ENCODE measurements at regions not wholly inside any gene's neighbourhood (a gene's known extent, or its start where the extent isn't known, plus 50 kb on each side); places are given as distances from the start of the nearest gene placed in this dataset.

DNA sequence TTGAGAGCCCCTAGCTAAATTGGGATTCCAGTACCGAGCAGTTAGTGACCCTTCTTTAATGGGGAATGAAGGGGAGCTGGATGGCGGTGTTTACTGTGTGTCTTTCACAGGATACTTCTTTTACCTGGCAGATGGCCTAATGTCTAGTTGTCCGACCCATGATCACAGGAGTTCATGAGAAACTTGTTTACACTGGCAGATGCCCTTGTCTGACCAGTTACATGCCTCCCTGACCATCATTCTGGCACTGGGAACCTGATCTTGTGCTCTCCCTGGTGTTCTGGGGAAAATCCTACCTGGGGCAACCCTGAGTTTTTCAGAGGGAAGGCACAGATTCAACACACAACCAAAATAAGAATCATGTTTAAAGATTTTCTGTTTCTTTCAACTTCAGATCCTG lies 120.1 kb upstream of the SLC13A1 start:
- peaks cover 0 to 11% of the 10 kb centered on the region in 2 donors for H3K9me3 ChIP-seq
- H3K27me3 ChIP-seq, result no peaks in the 10 kb centered on the region
- no peak overlapping the region for H3K27ac ChIP-seq
- H3K4me1 ChIP-seq, result no peaks in the 10 kb centered on the region
- no peaks in the 10 kb centered on the region for H3K36me3 ChIP-seq
- no peak overlapping the region for H3K4me3 ChIP-seq
- DNase-seq (ENCODE audit: low spot score), result no peak
- TF ChIP-seq, protein P1, sequence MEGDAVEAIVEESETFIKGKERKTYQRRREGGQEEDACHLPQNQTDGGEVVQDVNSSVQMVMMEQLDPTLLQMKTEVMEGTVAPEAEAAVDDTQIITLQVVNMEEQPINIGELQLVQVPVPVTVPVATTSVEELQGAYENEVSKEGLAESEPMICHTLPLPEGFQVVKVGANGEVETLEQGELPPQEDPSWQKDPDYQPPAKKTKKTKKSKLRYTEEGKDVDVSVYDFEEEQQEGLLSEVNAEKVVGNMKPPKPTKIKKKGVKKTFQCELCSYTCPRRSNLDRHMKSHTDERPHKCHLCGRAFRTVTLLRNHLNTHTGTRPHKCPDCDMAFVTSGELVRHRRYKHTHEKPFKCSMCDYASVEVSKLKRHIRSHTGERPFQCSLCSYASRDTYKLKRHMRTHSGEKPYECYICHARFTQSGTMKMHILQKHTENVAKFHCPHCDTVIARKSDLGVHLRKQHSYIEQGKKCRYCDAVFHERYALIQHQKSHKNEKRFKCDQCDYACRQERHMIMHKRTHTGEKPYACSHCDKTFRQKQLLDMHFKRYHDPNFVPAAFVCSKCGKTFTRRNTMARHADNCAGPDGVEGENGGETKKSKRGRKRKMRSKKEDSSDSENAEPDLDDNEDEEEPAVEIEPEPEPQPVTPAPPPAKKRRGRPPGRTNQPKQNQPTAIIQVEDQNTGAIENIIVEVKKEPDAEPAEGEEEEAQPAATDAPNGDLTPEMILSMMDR (IDR thresholded peaks at IDR 0.05), result no peak

GRCh38 chr7:123314886-123315285 lies 115.1 kb upstream of the SLC13A1 start:
- Histone ChIP-seq H3K4me1 (no peaks in the 10 kb centered on the region), H3K27ac (no peak overlapping the region), H3K4me3 (no peak overlapping the region), H3K27me3 (no peaks in the 10 kb centered on the region), H3K9me3 (no peaks in the 10 kb centered on the region), H3K36me3 (no peaks in the 10 kb centered on the region)
- TF ChIP-seq, protein P1 (IDR thresholded peaks at IDR 0.05), result no peak
- no peak for DNase-seq (ENCODE audit: low spot score)

- Histone ChIP-seq H3K4me1 (no peaks in the 10 kb centered on the region), H3K27me3 (no peaks in the 10 kb centered on the region), H3K27ac (no peak overlapping the region), H3K36me3 (no peaks in the 10 kb centered on the region), H3K9me3 (no peaks in the 10 kb centered on the region), H3K4me3 (no peak overlapping the region)
- TF ChIP-seq, protein P1 (IDR thresholded peaks at IDR 0.05), result no peak
- DNase-seq (ENCODE audit: low spot score), result no peak
Measured at GRCh38 chr7:123308254-123308951, 108.6 kb upstream of the SLC13A1 start.

GRCh38 chr7:123305840-123306375 lies 106.1 kb upstream of the SLC13A1 start:
- H3K4me3 ChIP-seq, result no peak overlapping the region
- no peaks in the 10 kb centered on the region for H3K4me1 ChIP-seq
- no peaks in the 10 kb centered on the region for H3K9me3 ChIP-seq
- H3K36me3 ChIP-seq, result no peaks in the 10 kb centered on the region
- TF ChIP-seq, protein P1 (IDR thresholded peaks at IDR 0.05), result no peak
- H3K27me3 ChIP-seq, result no peaks in the 10 kb centered on the region
- no peak for DNase-seq (ENCODE audit: low spot score)
- no peak overlapping the region for H3K27ac ChIP-seq

DNA sequence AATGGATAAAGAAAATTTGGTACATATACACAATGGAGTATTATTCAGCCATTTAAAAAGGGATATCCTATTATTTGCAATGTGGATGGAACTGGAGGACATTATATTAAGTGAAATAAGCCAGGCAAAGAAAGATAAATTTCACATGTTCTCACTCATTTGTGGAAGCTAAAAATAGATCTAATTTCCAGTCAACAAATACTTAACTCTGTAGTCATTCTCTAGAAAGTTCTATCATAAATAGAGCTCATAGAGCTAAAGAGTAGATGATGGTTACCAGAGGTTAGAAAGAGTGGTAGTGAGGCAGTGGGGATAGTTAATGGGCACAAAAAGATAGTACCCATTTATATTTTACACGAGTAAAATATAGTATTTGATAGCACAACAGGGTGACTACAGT lies 104.2 kb upstream of the SLC13A1 start:
- Histone ChIP-seq H3K4me3 (no peak overlapping the region), H3K27ac (no peak overlapping the region), H3K9me3 (peaks cover 0 to 5% of the 10 kb centered on the region in 2 donors), H3K27me3 (no peaks in the 10 kb centered on the region), H3K4me1 (no peaks in the 10 kb centered on the region), H3K36me3 (no peaks in the 10 kb centered on the region)
- TF ChIP-seq, protein P1 (IDR thresholded peaks at IDR 0.05), result no peak
- DNase-seq (ENCODE audit: low spot score), result no peak

DNA sequence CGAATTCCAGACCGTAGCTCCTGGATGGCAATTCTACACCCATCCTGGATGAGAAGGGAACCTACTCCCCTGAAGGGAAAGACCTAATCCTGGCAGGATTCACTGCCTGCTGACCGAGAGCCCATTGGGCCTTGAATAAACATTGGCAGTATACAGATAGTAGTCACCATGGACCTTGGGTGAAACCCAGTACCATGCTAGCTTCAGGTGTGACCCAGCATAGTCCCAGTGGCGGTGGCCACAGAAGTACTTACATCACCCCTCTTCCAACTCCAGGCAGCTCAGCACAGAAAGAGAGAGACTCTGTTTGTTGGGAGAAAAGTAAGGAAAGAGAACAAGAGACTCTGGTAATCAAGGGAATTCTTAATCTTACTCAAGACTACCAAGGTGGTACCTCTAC lies 97.2 kb upstream of the SLC13A1 start:
- Histone ChIP-seq H3K27ac (no peak overlapping the region), H3K9me3 (peaks cover 0 to 5% of the 10 kb centered on the region in 2 donors), H3K4me1 (no peaks in the 10 kb centered on the region), H3K27me3 (no peaks in the 10 kb centered on the region), H3K4me3 (no peak overlapping the region), H3K36me3 (no peaks in the 10 kb centered on the region)
- DNase-seq (ENCODE audit: low spot score), result no peak
- TF ChIP-seq, protein P1 (IDR thresholded peaks at IDR 0.05), result no peak

Data from right atrium auricular region (tissue), 2 donors.